Stimulated activated CD4-positive, alpha-beta T cell treated with anti-CD3 and anti-CD28 coated beads, TNF-alpha, amount 100 ng/mL, for 48 hours (primary cell): ENCODE measurements at regions not wholly inside any gene's neighbourhood (a gene's known extent, or its start where the extent isn't known, plus 50 kb on each side); places are given as distances from the start of the nearest gene placed in this dataset.
"Not testable (repeated sequence)": the region's sequence is repeated elsewhere in the genome, so short reads cannot be mapped to it uniquely, and the experiment has no call there.

ENCODE experiments used
- DNase-seq, 3 donors: peaks; one replicate each; pipeline ENCODE4 v3.0.0-alpha.2; 2020; ENCODE audit warnings: low read depth in 3 of 3

DNA sequence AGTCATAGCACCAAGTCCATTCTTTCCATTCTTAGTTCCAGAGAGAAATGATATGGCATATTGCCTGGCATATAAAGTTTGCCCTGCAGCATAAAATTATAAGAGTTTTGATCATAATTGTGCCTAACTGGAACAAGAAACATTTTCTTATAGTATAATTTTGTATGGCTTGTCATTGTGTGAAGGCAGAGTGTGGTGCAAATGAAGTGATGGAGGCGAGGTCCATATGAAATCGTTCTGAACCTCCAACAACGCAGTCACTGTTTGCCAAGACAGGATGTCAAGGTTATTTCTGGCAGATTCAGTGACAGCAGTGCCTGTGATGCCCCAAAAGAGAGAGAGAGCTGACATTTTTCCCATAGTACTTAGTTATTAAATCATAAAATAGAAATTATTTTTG is 584.0 kb downstream of the ADGRL2 start:
- no peak for DNase-seq

DNA sequence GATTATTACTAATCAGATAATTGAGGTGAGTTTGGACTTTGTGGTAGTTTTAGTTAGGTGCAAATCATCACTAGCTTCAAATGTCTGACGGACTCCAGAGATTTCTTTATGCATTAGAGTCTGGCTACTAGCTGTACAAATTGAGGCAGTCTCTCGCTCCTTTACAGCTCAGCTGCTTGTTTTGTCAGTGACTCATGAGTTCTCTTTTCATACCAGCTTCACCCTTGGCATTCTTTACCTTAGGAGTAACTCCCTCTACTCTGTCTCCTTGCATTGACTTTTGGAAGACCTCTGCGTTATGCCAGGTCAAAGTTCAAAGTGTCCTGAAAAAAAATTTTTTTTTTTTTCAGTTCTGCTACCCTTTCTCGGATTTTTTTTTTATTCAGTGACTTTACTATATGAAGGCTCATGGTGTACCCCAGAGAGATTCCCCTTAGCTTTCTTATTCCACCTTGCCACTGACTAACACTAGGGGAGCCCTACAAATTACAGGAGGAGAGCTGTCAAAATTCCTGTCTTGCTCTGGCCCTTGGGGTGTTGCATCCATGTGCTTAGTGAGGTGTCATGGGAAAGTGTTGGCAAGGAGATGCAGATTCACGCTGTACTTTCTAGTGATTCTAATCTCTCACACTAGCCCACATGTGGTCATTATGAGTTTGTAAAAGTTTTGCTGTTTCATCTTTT is 576.6 kb downstream of the ADGRL2 start:
- no peak for DNase-seq

DNA sequence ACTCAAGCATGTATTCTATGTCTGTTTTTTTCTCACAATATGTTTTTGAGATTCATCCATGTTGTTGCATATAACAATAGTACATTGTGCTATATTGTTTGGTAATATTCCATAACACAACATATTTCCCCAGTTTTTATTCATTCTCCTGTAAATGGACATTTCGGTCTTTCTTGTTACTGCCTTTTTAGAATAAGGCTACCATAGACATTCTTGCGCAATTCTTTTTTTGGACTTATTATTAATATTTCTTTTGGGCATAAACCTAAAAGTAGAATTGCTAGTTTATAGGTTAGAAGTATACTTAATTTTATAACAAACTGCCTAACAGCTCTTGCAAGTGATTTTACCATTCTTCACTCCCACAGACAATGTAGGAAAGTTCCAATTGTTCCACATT is 573.0 kb downstream of the ADGRL2 start:
- no peak for DNase-seq

DNA sequence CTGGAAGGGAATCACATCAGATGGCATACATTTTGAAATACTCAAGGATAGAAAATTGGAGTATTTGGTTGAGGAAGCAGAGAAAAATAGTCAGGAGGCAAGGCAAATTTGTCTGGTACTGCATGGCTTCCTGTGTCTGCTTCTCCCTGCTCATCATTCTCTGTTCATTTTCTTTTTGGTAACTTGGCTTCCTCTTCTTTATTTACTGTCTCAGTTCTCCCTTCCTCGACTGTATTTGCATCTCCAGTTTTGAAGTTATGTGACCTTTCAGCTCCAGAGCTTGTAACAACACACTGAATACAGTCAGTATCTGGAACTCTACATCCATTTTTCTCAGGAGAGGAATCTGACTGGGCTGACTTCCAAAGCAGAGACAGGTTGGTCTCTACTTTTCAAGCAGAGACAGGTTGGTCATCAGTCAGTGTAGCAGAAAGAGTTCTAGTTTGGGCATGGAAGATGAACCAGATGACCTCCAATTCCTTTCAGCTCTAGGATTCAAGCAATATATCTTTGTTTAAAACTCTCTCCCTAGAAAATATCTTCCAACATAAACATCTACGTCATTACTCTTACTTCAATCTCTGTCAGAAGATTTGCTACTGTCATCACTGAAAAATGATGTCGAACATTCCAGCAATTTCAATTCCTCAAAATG is 571.2 kb downstream of the ADGRL2 start:
- DNase-seq = no peak

DNA sequence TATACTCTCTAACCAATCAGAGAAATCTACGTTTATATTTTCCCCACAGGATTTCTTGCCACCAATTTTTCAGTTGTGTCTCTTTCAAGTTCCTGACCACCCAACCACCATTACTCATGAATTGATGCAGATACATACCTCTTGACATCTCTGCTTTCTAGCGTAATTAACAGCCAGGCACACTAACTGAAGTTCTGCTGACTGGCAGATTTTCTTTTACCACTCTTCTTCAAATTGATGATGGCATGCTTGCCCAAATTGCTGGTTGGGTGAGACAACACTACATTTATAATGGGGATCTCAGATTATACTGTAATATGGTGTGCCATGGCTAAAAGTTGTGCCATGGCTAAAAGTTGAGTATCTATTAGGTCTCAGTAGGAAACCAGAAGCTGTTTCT is 566.7 kb downstream of the ADGRL2 start:
- DNase-seq = no peak

DNA sequence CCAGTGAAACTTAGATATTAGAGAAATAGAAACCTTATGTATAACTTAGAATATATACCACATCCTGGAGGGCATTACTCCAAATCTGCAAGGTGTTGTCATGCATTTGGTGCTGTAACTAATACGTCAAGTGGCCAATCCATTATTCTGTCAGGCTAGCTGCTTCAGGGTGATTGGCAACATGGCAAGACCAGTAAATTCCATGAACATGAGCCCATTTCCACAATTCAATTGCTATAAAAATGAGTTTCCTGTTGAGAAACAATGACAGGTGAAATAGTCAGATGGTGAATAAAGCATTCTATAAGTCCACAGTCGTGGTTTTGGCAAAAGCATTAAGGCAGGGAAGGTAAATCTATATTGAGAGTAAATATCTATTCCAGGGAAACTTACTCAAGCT is 566.0 kb downstream of the ADGRL2 start:
- no peak for DNase-seq

DNA sequence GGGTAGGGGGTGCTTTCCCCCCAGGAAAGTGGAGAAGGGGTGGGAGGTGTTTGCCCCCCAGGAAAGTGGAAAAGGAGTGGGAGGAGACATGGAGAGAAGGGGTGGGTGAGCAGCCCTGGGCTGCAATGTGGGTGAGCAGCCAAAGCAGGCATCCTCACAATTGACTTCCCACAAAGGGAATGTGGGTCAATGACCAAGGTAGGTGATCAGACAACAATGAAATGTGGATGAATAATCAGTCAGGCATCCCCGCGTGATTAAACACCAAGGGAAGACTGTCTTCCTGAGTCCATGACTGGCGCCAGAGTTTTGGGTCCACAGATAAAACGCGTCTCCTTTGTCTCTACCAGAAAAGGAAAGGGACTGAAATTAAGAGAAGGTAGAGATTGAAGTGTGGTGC is 558.8 kb downstream of the ADGRL2 start:
- not testable (repeated sequence) for DNase-seq

DNA sequence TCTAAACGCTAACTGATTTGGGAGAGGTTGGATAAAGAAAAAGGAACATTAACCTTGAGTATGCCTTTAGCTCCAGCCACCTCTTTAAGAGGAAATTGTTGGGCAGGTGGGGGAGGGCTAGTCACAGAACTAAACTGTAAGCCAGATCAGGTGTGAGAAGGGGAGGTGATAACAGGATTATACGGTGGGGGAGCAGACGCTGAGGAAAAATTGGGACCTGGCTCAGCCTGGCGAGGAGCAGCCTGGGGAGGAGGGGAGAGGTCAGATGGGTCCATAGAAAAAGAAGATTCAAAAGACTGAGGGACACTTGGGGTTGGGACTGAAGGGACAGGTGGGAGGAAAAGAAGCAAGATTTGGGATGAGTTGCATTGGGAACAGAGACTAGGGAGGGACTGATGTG is 558.0 kb downstream of the ADGRL2 start:
- DNase-seq = not testable (repeated sequence)

DNA sequence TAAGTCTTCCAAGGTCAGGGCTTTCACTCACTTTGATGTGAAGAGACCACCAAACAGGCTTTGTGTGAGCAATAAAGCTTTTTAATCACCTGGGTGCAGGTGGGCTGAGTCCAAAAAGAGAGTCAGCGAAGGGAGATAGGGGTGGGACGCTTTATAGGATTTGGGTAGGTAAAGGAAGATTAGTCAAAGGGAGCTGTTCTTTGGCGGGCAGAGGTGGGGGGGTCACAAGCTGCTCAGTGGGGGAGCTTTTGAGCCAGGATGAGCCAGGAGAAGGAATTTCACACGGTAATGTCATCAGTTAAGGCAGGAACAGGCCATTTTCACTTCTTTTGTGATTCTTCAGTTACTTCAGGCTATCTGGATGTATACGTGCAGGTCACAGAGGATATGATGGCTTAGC is 553.8 kb downstream of the ADGRL2 start:
- DNase-seq = not testable (repeated sequence)

DNA sequence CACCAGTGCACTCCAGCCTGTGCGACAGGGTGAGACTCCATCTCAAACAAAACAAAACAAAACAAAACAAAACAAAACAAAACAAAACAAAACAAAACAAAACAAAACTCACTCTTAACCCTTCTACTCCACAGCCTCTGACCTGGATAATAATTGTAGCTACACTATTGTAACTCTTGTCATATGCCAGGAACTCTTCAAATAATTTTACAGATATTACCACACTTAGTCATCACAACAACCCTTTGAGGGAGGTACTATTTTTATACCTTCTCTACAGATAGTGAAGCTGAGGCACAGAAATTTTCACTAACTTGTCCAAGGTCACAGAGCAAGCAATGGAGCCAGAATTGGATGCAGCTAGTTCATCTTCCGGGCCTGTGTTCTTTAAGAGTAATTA is 547.8 kb downstream of the ADGRL2 start:
- no peak for DNase-seq

DNA sequence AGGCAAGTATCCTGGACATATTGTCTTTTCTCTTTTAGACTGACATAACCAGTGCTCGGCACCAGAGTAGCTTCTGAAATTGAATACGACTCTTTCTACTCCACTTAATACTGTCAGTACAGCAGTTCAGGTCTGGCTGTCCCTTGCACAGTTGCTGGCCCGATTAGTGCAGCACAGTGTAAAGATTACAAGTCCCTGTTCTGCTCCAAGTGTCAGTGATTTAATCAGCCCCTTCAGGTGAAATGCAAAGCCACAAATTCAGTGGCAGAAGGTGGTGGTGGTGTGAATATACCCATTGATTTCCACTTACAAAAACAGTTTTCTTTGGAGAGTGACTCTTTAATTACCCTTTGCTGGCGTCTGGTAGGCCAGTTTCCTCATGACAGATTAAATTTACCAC is 545.4 kb downstream of the ADGRL2 start:
- DNase-seq = no peak

DNA sequence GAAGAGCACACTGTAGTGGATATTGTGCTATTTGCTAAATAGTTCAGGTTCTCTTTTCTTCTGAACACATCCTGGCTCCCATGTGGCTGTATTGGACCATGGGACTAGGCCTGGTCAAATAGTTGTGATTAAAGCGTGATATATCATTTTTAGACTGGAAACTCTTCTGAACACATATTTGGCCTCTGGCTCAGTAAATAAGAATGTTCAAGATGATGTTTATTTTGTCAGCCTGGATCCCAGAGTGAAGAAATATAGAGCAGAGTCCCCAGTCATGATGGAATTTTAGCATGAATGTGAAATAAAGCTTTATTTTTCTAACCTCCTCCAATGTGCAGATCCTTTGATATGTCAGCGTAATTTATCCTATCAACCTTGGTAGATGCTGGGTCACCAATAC is 542.6 kb downstream of the ADGRL2 start:
- DNase-seq = no peak

DNA sequence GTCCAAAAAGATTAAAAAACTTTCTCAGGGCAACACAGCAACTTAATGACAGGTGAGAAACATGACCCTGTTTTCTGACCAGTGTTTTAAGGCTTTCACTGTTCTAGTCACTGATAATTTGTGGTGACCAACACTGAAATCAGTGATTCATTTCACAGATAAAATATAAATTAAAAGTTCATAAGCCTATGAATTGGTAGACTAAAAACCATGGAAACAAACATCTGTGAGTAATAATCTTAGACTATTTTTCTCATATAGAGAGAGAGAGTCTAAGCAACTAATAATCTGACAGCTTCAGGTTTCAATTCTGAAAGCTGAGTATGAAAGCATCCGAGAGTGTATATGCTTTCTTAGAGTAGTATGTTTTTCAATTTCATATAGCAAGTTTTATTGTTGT is 536.9 kb downstream of the ADGRL2 start:
- DNase-seq = no peak

DNA sequence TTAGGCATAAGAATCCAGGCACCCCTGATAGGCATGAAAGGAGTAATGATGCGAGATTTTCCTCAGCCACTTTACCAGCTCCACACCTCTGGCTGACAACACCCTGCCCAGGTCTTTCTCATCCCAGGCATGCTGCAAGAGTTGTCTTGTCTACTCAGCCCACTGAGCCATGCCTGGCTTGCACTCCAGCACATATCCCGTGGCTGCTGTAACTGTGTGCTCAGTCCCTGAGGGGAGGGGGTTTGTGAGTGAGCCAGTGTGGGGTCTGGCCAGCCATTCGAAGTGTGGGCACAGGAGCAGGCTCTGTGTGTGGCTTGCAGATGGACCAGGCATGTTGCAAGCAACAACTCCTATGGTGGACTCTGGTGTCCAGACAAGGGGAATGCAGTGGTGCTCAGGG is 529.6 kb downstream of the ADGRL2 start:
- no peak for DNase-seq

DNA sequence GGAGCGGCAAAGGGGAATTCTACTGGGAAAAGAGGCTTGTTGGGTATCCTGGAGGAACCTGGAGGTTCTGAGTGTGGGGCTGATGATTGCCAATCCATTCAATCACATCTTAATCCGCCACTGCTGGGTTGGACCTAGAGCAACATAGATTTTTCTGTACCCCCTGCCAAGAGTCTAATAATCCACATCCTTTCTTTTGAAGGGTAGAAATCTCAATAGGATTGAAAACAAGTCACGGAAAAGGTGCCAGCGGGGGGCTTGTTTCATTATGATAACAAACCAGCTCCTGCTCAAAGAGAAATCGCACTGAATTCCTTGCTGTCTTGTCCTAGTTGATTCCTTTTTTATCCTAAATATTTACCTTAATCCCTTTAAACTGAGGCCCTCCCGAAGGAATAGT is 528.5 kb downstream of the ADGRL2 start:
- DNase-seq = no peak

DNA sequence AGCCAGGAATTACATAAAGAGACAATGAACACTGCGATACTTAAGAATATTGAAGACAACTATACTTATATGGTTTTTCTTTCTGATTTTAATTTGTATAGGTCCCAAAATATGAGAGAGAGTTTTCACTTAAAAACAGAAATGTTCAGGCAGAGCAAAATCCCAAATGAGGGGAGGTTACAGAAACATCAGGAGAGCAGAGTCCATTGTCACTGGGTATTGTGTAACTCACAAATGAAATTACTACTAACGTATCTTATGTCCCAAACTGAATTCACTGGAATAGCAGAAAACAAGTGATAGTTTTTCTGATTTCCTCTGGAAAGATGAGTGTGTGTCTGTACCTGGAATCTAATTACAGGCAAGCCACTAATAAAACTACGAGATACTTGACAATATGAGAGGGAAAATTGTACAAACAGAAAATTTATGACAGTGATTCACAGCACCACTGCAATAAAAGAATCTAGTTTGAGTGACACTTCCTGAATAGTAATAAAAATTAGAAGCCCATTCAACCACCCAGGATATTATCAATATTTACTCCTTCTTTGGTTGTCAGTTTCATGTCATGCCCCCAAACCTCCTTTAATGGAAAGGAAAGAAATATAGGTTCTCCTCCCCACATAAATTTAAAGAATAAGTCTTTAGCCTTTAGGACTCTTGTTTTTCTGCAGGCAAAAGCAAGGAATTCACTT is 522.6 kb downstream of the ADGRL2 start:
- no peak for DNase-seq

DNA sequence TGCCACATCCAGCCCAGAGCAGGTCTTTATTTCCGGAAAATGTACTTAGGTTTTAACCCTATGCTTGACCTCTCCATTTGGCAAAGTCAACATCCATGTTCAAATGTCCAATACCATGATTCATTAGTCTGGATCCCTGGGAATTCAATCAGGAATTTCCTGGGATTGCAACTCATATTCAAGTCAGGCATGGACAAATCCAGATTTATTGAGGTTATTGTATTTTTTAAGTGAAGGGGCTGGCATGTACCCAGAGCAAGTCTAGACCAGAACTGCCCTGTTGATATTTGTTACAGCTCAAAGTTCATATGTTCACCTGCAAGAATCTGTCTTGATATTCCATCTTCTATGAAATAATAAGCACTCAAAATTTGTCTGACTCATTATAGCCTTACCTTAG is 521.1 kb downstream of the ADGRL2 start:
- no peak for DNase-seq

DNA sequence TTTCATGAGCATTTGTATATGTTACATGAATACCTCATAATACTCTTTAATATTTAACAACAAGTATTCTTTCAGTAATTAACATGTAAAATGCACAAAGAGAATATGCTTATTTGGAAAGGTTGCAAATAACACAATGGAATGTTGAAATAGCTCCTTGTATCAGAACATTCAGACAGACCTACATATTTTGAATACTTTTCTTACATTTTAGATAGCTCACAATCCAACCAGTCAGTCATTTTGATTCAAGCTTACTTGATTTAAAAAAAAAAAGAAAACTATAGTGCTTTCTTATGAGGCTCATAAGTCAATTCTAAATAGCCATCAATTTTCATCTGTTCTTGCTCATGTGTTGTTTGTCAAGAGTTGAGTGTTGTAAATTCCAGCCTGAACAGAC is 518.8 kb downstream of the ADGRL2 start:
- DNase-seq = no peak

DNA sequence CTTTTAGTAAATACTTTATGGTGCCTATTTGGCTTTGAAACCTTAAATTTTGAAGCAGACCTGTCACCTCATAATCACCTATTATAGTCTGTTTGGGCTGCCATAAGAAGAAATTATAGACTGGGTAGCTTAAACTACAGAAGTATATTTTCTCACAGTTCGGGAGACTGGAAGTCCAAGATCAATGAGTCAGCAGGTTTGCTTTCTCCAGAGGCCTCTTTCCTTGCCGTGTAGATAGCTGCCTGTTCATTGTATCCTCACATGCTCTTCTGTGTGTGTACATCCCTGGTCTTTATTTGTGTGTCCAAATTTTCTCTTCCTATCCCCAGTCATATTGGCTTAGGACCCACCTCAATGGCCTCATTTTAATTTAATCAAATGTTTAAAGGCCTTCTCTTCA is 518.2 kb downstream of the ADGRL2 start:
- DNase-seq = no peak

DNA sequence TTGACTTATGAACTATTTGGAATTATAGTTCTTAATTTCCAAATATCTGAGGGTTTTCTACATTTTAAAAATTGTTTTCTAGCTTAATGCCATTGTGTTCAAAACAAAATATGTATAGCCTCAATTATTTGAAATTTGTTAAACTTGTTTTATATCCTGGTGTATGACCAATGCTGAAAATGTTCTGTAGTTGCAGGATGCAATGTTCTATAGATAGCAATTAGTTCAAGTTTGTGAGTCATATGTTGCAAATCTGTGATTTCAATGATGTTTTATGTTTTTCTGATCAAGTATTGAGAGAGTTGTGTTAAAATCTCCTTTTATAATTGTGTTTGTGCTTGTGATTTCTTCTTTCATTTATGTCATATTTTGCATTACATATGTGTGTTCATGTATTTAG is 517.5 kb downstream of the ADGRL2 start:
- no peak for DNase-seq

DNA sequence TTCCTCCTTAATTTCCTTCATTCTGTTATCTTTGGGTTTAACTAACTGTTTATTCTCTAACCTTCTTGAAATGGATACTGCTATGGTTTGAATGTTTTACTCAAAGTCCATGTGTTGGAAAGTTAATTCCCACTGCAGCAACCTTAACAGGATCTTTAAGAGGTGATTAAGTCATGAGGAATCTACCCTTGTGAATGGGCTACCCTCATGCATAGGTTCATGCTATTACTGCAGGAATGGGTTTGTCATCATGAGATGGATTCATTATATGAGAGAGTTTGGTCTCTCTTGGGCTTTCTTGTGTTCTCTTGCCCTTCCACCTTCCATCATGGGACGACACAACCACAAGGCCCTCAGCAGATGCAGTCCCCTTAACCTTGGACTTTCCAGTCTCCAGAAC is 516.9 kb downstream of the ADGRL2 start:
- DNase-seq = no peak

DNA sequence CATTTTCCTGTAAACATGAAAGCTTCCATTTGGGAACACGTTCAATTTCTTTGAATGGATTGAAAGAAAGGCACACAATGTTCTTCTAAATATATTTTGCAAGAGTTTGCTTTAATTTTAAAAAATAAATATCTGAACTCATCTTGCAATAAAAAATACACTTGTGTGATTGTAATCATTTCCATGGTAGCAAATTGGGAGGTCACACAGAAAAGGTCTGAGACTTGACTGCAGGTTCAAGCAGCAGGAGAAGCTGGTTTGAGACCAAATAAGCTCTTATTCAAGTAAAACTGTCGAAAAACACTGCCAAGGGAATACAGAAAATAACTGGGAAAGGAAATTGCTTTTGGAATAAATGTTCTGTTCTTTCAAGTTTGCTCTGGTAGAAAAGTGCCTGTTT is 498.9 kb downstream of the ADGRL2 start:
- no peak for DNase-seq

DNA sequence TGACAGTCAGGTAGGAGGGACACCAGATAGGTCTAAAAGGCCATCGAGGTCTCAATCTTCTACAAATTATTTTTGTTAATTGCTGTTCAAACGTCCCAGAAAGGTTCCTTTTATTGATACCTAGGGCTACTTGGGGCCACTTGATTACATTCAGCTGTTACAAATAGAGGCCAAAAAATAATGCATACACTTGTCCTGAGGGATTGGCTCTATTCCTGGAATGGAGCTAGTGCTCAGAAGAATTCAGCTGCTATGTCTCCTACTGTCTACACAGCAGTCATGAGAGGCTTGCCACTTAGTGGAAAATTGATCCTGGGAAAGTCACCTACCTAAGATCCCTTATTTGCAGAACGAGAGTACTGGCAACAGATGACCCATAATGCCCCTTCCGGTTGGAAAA is 498.3 kb downstream of the ADGRL2 start:
- DNase-seq = no peak
